Gastrocnemius medialis (tissue), 4 donors: ENCODE measurements at regions not wholly inside any gene's neighbourhood (a gene's known extent, or its start where the extent isn't known, plus 50 kb on each side); places are given as distances from the start of the nearest gene placed in this dataset.
"Not testable (repeated sequence)": the region's sequence is repeated elsewhere in the genome, so short reads cannot be mapped to it uniquely, and the experiment has no call there.

Experiments
- ATAC-seq, 2 donors: fragments of 150-250 bp; one replicate each; pipeline ENCODE4 v1.9.1; 2016
- DNase-seq, 2 donors: peaks; one replicate each; pipeline ENCODE4 v3.0.0-alpha.2; 2019
- H3K27ac ChIP-seq, 4 donors: fragments of 200-600 bp; sonication (generic); 1 replicate in 1 of 4; 2 replicates in 3 of 4; pipeline ENCODE4 v1.5.1; 2016 to 2018; ENCODE audit warnings: mild to moderate bottlenecking in 2 of 4, moderate library complexity in 1 of 4
- H3K27me3 ChIP-seq, 3 donors: fragments of 200-600 bp; sonication (generic) in 2 of 3; 1 replicate in 1 of 3; 2 replicates in 2 of 3; pipeline versions ENCODE4 v1.5.1 to v1.6.0; 2016 to 2019; ENCODE audit warnings: mild to moderate bottlenecking in 1 of 3, moderate library complexity in 1 of 3
- H3K36me3 ChIP-seq, 2 donors: fragments of 200-600 bp; sonication (generic) in 1 of 2; one replicate each; pipeline ENCODE4 v1.5.1; 2017 to 2018
- H3K4me1 ChIP-seq, 2 donors: fragments of 200-600 bp; sonication (generic) in 1 of 2; one replicate each; pipeline ENCODE4 v1.5.1; 2016 to 2017; ENCODE audit warnings: mild to moderate bottlenecking in 2 of 2
- H3K4me3 ChIP-seq, 4 donors: fragments of 200-600 bp; sonication (generic) in 3 of 4; 1 replicate in 1 of 4; 2 replicates in 3 of 4; pipeline ENCODE4 v1.5.1; 2016 to 2019; ENCODE audit warnings: mild to moderate bottlenecking in 2 of 4
- H3K9me3 ChIP-seq, 3 donors: fragments of 200-600 bp; sonication (generic) in 2 of 3; 1 replicate in 1 of 3; 2 replicates in 2 of 3; pipeline ENCODE4 v1.5.1; 2016 to 2019
- POLR2A ChIP-seq, 2 donors: fragments of 450-650 bp; IDR thresholded peaks; one replicate each; pipeline ENCODE4 v1.6.1; 2017; ENCODE audit warnings: antibody characterized with exemption in 2 of 2, mild to moderate bottlenecking in 2 of 2, moderate library complexity in 2 of 2
- in situ Hi-C, 4 donors: fragments of 200-750 bp; cut with MboI; loops; one replicate each; pipeline versions ENCODE4 v1.15.0 to v1.8.0; 2017; ENCODE audit warnings: low sequenced_read_pairs in 4 of 4
- intact Hi-C: fragments of 100-400 bp; cut with DNase I; formaldehyde crosslinking; loops from one replicate; pipeline ENCODE4 v1.15.1; 2023; ENCODE audit warnings: low total_unique reads
- TF ChIP-seq, protein P1 (sequence below), 5 experiments: fragments of 450-650 bp in 3 of 5; fragments of 200-600 bp in 2 of 5; sonication (generic) in 2 of 5; IDR thresholded peaks in 4 of 5; conservative IDR thresholded peaks in 1 of 5; 1 replicate in 4 of 5; 2 replicates in 1 of 5; pipeline ENCODE4 v1.5.1; 2016 to 2019; ENCODE audit warnings: antibody characterized with exemption in 5 of 5, mild to moderate bottlenecking in 3 of 5, moderate library complexity in 3 of 5

DNA sequence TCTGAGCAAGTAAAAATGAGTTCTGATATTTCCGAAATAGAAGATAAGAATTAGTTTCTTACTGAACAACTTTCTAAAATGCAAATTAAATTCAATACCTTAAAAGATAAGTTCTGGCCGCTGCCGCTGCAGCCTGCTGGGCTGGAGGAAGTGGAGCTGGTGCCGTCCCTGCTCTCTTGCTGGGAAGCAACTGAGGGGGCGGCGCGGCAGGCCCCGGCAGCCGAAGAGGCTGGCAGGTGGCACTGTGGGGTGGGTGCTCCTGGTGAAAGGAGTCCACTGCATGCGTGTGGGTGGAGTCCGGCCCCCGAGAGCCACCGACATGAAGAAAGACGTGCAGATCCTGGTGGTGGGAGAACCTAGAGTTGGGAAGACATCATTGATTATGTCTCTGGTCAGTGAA lies 89.5 kb upstream of the ZNF519 start:
- Histone ChIP-seq H3K9me3 (no peaks in the 10 kb centered on the region), H3K27me3 (no peaks in the 10 kb centered on the region), H3K36me3 (no peaks in the 10 kb centered on the region), H3K27ac (no peak overlapping the region), H3K4me3 (no peak overlapping the region), H3K4me1 (no peaks in the 10 kb centered on the region)
- intact Hi-C loops (no loop called here), in situ Hi-C loops (no loop called here)
- TF ChIP-seq, protein P1, sequence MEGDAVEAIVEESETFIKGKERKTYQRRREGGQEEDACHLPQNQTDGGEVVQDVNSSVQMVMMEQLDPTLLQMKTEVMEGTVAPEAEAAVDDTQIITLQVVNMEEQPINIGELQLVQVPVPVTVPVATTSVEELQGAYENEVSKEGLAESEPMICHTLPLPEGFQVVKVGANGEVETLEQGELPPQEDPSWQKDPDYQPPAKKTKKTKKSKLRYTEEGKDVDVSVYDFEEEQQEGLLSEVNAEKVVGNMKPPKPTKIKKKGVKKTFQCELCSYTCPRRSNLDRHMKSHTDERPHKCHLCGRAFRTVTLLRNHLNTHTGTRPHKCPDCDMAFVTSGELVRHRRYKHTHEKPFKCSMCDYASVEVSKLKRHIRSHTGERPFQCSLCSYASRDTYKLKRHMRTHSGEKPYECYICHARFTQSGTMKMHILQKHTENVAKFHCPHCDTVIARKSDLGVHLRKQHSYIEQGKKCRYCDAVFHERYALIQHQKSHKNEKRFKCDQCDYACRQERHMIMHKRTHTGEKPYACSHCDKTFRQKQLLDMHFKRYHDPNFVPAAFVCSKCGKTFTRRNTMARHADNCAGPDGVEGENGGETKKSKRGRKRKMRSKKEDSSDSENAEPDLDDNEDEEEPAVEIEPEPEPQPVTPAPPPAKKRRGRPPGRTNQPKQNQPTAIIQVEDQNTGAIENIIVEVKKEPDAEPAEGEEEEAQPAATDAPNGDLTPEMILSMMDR (IDR thresholded peaks at IDR 0.05 in 4 of 5, conservative IDR thresholded peaks at IDR 0.05 in 1 of 5): no peak
- TF ChIP-seq POLR2A (IDR thresholded peaks at IDR 0.05): no peak
- ATAC-seq (no peak), DNase-seq (no peak)

DNA sequence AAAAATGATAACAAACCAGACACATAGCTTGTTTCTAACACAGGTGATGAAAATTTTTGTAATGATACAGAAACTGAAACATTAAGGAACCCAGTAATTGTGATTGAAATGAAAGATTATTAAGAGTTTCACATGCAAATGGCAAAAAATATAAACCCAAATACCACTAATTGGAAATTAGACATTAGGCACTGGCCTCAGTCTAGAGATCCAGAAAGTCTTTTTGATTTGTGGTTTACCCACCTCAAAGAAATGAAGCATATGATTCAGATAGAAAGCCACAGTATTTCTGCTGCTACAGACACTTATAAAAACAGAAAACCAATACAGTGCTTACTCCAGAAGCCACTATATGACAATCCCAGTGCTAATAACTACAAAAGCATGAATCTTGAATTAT lies 83.7 kb upstream of the ZNF519 start:
- ATAC-seq, intact Hi-C loops, in situ Hi-C loops: not testable (repeated sequence)

DNA sequence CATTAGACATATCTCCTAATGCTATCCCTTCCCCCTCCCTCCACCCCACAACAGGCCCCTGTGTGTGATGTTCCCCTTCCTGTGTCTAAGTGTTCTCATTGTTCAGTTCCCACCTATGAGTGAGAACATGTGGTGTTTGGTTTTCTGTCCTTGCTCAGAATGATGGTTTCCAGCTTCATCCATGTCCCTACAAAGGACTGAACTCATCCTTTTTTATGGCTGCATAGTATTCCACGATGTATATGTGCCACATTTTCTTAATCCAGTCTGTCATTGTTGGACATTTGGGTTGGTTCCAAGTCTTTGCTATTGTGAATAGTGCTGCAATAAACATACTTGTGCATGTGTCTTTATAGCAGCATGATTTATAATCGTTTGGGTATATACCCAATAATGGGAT lies 71.2 kb upstream of the ZNF519 start:
- ATAC-seq, H3K4me1 ChIP-seq, in situ Hi-C loops, DNase-seq, H3K27me3 ChIP-seq, H3K4me3 ChIP-seq, H3K36me3 ChIP-seq, H3K9me3 ChIP-seq, H3K27ac ChIP-seq, intact Hi-C loops: not testable (repeated sequence)

More for the DNA sequence above, 83.7 kb upstream of the ZNF519 start:
- not testable (repeated sequence) for DNase-seq, H3K9me3 ChIP-seq, H3K36me3 ChIP-seq, H3K4me3 ChIP-seq, H3K27me3 ChIP-seq, H3K4me1 ChIP-seq, H3K27ac ChIP-seq

DNA sequence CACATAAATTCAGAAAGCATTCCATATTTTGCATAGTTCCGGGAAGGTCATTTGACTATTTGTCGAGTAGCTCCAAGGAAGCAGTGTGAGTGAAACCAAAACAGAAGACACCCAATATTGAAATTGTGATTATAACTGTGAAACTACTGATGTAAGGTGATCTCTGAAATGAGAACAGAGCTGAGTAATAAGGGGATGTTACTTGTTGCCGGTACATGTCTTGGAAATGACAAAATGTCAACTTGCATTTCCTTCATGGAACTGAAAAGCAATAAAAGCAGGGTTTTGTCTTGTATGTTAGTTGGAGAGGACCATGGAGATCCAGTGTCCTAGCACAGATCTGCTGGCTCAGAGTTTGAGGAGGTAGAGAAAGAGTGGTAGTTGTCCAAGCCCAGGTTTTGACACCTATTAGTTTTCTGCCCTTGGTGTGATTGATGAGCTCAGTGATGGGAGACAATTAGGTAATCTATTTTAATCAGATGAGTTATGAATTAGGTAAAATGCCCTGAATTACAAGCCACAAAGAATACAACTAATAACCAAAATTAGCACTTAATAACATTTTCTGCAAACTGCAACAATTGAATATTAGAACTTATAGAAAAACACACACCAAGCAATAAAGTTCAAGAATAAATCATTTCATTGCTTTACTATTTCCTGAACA lies 58.7 kb upstream of the ZNF519 start:
- H3K4me3 ChIP-seq, H3K9me3 ChIP-seq, H3K27ac ChIP-seq, H3K36me3 ChIP-seq, intact Hi-C loops, H3K27me3 ChIP-seq, ATAC-seq, in situ Hi-C loops, DNase-seq, H3K4me1 ChIP-seq: not testable (repeated sequence)

DNA sequence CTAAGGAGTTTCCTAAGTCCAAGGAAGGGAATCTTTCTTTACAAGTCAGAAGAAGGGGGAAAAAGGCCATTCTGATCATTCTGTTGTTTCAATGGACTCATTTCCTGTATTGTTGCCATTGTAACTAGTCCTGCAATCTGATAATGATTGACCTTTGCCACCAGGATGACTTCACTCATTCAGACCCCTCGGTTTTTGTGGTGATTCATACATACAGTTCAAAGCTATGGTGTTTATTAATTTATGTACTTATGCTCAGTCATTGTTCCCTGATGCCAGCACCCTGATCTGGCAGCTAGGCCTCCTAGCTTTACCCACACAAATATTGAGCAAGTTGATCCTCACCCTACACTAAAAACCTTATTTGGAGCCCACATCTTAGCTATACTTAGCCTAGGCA lies 57.6 kb upstream of the ZNF519 start:
- DNase-seq (no peak), ATAC-seq (no peak)
- in situ Hi-C loops: no loop called here
- no peak overlapping the region for H3K4me3 ChIP-seq
- no peak overlapping the region for H3K27ac ChIP-seq
- intact Hi-C loops: no loop called here
- H3K27me3 ChIP-seq: no peaks in the 10 kb centered on the region
- TF ChIP-seq, protein P1 (IDR thresholded peaks at IDR 0.05 in 4 of 5, conservative IDR thresholded peaks at IDR 0.05 in 1 of 5): no peak
- no peak for TF ChIP-seq POLR2A (IDR thresholded peaks at IDR 0.05)
- no peaks in the 10 kb centered on the region for H3K4me1 ChIP-seq
- H3K9me3 ChIP-seq: no peaks in the 10 kb centered on the region
- H3K36me3 ChIP-seq: no peaks in the 10 kb centered on the region

DNA sequence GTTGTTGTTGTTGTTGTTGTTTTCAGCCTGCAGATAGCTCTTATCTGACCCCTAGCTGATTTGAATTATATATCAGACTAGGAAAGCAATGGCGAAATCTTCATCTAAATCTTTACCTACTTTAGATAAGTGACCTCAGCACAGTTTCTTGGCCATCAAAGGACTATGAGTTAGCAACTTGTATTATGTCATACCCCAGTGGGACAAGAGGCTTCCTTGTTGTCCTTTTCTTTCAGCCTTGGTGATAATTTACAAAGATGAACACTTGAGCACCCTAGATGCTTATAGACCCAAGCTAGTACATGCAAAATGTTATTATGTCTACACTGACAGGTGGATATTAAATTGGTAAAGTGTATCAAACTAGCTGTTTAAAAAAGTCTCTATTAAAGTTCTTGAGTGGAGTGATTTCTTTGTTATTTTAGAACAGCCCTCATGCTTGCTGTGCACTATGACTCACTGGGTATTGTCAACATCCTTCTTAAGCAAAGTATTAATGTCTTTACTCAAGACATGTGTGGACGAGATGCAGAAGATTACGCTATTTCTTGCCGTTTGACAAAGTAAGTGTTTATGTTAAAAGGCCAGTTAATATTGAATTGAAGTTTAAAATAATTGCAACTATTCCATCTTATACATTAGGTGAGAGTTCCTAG lies 56.6 kb upstream of the ZNF519 start:
- H3K27me3 ChIP-seq, H3K9me3 ChIP-seq, in situ Hi-C loops, intact Hi-C loops, DNase-seq, ATAC-seq, H3K27ac ChIP-seq, H3K36me3 ChIP-seq, H3K4me3 ChIP-seq, H3K4me1 ChIP-seq: not testable (repeated sequence)
